PC-9 (cell line): ENCODE measurements at regions not wholly inside any gene's neighbourhood (a gene's known extent, or its start where the extent isn't known, plus 50 kb on each side); places are given as distances from the start of the nearest gene placed in this dataset.

ENCODE experiments used
- EZH2 ChIP-seq: fragments of 200-600 bp; sonication (generic); IDR thresholded peaks from 2 replicates; pipeline ENCODE4 v1.8.0; 2017; ENCODE audit warnings: antibody characterized with exemption, low read depth
- TF ChIP-seq, protein P1 (sequence below): fragments of 200-600 bp; sonication (generic); conservative IDR thresholded peaks from 2 replicates; pipeline ENCODE4 v1.6.1; 2017; ENCODE audit warnings: mixed run types, antibody characterized with exemption, mild to moderate bottlenecking, moderate library complexity

DNA sequence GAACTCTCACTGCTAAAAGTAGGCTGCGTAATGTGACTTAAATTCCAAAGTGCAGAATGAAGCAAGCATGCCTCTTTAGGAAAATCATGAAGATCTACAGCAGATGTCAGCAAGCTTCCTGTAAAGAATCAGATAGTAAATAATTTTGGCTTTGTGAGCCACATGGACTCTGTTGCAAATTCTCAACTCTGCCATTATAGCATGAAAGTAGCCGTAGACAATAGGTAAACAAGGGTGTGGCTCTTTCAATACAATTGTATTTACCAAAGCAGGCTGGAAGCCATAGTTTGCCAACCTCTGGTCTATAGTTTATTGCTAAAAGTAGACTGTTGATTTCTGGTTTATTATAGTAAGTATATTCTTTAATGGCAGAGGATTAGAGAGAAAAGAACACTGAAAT, 80.3 kb upstream of the FAM9B start:
- TF ChIP-seq, protein P1, sequence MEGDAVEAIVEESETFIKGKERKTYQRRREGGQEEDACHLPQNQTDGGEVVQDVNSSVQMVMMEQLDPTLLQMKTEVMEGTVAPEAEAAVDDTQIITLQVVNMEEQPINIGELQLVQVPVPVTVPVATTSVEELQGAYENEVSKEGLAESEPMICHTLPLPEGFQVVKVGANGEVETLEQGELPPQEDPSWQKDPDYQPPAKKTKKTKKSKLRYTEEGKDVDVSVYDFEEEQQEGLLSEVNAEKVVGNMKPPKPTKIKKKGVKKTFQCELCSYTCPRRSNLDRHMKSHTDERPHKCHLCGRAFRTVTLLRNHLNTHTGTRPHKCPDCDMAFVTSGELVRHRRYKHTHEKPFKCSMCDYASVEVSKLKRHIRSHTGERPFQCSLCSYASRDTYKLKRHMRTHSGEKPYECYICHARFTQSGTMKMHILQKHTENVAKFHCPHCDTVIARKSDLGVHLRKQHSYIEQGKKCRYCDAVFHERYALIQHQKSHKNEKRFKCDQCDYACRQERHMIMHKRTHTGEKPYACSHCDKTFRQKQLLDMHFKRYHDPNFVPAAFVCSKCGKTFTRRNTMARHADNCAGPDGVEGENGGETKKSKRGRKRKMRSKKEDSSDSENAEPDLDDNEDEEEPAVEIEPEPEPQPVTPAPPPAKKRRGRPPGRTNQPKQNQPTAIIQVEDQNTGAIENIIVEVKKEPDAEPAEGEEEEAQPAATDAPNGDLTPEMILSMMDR, result no peak
- no peak for TF ChIP-seq EZH2
